HG03378 (cell line): ENCODE measurements at regions not wholly inside any gene's neighbourhood (a gene's known extent, or its start where the extent isn't known, plus 50 kb on each side); places are given as distances from the start of the nearest gene placed in this dataset.

Experiments
- ATAC-seq: cut with Tn5 transposase; IDR thresholded peaks from one replicate; pipeline ENCODE4 v1.9.1; 2021; ENCODE audit warnings: mild to moderate bottlenecking, moderate library complexity; ENCODE audit not compliant: unreplicated experiment

DNA sequence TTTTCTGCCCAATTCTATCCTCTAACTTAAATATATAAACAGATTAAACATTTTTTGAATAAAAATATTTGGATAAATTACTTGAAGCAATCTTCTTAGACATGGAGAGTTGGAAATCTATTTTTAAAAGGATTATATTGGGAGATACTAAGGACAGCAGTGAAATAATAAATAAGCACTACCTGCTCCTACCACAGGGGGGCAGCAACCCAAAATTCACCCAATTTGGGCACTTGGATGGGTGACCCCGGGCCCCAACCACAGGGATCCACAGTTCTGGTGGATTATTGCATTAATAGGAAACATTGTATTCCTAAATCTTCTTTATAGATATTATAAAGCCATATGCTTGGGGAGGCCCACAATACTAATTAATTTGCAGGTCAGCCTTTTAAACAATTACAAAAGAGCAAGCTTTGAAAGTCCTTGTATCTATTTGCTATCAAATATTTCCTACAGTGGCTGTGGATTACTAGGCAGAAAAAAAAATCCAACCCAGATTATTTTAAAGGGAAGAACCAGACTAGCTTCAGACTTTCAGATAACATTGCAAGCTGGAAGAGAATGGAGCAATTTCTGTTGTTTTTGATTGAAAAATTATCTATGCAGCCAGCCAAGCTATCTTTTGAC lies 66.4 kb upstream of the PDE10A start:
- no peak for ATAC-seq

- ATAC-seq = no peak
These were observed 65.2 kb upstream of the PDE10A start for GRCh38 chr6:165728216-165728615.

GRCh38 chr6:165726965-165727381 lies 63.9 kb upstream of the PDE10A start:
- no peak for ATAC-seq

GRCh38 chr6:165726290-165726875 lies 63.3 kb upstream of the PDE10A start:
- no peak for ATAC-seq

DNA sequence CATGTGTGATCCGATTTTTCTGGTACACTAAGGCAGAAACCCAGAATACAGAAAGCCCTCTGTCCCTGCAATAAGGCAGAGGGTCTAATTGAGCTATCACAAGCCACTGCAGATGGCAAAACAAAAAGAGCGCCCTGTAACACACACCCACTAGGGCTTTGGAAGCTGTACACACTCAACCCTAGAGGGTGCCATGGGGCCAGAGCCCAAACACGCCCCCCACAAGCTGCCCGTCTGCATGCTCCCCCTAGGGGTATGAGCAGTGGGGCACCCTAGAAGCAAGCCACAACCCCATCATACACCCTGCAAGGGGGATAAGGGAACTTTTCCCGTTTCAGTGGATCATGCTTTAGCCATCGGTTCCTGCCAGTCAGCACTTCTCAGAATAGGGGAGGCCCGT lies 62.2 kb upstream of the PDE10A start:
- ATAC-seq = no peak

DNA sequence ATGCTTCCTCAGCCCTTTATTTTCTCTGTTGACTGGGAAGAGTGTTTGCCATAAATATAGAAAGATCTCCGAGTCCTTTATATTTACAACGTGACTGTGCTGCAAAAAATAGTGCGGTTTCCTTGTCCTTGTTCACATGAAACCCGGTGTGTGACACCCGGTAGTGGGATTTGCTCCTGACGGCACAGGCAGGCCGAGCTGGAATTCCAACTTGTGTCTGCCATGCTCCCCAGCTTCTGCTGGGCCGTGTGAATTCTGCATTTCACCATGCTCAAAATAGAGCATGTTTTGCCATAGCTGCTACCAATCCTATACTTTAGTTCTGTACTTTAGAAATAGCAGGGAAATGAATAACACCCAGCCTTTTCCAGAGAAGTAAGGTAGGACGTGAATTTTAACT lies 60.3 kb upstream of the PDE10A start:
- no peak for ATAC-seq

GRCh38 chr6:165722022-165722421 lies 59.0 kb upstream of the PDE10A start:
- no peak for ATAC-seq

DNA sequence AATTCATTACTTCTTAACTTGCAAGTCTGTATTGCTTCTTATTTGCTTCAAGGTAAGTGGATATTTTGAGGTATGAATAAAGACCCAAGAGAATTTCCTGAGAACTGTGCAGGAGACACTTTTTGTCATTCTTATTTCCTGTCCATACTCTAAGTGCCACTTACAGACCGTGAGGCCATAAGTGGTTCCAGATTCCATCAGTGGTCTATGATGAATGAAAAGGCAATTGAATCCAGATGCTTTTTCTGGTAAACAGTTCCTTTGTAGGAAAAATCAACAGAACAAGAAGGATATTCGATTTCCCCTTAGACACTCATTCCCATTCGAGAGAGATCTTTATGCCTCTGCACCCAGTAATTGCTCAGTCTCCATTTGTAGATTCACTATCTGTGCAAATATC lies 58.3 kb upstream of the PDE10A start:
- ATAC-seq = no peak

DNA sequence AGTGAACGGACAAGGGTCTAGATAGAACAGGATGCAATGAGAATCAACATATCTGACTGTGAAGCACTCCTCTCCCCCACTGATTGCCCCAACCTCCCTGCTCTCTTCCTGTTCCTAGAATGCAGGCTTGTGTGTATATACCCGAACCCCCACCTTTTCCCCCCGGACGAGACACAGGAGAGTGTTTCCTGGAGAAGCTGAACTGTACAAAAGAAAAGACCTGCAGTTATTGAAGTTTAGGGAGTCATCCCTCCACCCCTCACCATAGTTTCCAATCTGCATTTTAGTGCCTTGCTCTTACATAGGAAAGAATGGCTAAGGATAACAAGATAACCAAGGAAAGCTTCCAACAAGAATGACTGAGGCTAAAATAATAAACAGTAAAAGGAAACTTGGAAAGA lies 55.5 kb upstream of the PDE10A start:
- ATAC-seq = no peak

DNA sequence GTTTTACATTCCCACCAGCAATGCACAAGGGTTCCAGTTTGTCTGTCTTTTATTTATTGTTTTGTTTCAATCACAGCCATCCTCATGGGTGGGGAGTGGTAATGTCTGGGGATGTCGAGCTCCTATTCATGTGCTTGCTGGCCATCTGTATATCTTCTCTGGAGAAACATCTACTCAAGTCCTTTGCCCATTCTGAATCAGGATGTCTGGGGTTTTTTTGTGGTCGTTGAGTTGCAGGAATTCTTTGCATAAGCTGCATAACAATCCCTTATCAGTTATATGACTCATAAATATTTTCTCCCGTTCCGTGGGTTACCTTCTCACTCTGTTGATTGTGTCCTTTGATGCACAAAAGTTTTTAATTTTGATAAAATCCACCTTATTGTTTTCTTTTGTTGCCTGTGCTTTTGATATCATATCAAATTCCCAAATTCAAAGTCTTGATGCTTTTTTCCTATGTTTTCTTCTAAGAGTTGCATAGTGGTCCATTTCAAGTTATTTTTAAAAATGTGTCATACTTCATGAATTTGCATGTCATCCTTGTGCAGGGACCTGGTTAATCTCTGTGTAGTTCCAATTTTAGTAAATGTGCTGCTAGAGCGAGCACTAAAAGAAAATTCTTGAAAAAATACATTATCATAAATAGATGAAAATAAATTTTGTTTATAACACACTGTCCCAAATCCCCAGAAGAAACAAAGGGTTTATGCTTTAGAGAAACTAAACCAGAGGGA lies 54.9 kb upstream of the PDE10A start:
- no peak for ATAC-seq

DNA sequence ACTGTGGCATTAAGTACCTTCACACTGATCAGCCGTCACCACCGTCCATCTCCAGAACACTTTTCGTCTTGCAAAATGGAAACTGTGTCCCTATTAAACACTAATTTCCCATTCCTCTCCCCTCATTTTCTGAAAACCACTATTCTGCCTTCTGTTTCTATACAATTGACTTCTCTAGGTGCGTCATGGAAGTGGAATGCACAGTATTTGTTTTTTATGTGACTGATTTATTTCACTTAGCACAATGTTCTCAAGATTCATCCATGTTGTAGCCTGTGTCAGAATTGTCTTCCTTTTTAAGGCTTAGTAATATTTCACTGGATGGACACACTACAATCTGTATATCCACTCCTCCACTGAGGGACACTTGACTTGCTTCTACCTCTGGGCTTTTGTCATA lies 53.8 kb upstream of the PDE10A start:
- no peak for ATAC-seq

DNA sequence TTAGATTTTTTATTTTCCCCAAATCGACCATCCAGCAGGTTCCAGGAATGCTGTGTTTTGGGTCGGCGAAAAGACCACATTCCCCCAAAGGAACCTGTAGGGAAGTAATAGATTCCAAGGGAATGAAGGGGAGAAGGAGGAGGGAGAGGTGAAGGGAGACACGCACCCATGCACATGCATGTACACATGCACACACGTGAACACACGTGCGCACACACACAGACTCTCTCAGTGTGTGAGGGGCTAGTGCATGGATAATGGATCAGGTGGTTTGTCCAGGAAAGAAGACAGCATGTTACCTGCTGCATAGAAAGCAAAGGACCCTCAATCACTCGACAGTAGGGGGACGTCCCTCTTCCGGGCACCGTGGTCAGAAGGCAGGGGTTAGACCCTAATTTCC lies 52.4 kb upstream of the PDE10A start:
- no peak for ATAC-seq

- ATAC-seq = no peak
These were observed 51.9 kb upstream of the PDE10A start for GRCh38 chr6:165714907-165715306.

GRCh38 chr6:165713845-165714466 lies 50.9 kb upstream of the PDE10A start:
- ATAC-seq = no peak
